CD4-positive, alpha-beta memory T cell (primary cell): ENCODE measurements at regions not wholly inside any gene's neighbourhood (a gene's known extent, or its start where the extent isn't known, plus 50 kb on each side); places are given as distances from the start of the nearest gene placed in this dataset.
"Not testable (repeated sequence)": the region's sequence is repeated elsewhere in the genome, so short reads cannot be mapped to it uniquely, and the experiment has no call there.

Experiments used
- CTCF ChIA-PET: fragments of 350-600 bp; sonication (Branson Sonifier 250); formaldehyde crosslinking; loops from one replicate; lab custom pipeline; 2021; ENCODE audit warnings: inconsistent platforms; ENCODE audit not compliant: partially characterized antibody; lab: Charles Lee
- POLR2A ChIA-PET: fragments of 350-600 bp; sonication (Branson Sonifier 250); formaldehyde crosslinking; loops from one replicate; lab custom pipeline; 2021; ENCODE audit not compliant: partially characterized antibody; lab: Charles Lee
- DNase-seq, 5 donors: peaks; one replicate each; pipeline versions ENCODE4 v3.0.0 to v3.0.0-alpha.2; 2020 to 2022; ENCODE audit warnings: mixed read lengths in 1 of 5
- H3K27ac ChIP-seq: one replicate; pipeline ENCODE4 v1.7.0; 2013; ENCODE audit warnings: low read depth, low read length
- H3K27me3 ChIP-seq: 2 replicates; pipeline ENCODE4 v1.7.0; 2013; ENCODE audit warnings: mild to moderate bottlenecking, low read length, moderate library complexity; ENCODE audit not compliant: insufficient read depth
- H3K36me3 ChIP-seq: 2 replicates; pipeline ENCODE4 v1.7.0; 2013; ENCODE audit warnings: mild to moderate bottlenecking, low read length, moderate library complexity; ENCODE audit not compliant: insufficient read depth
- H3K4me1 ChIP-seq: 2 replicates; pipeline ENCODE4 v1.7.0; 2013; ENCODE audit warnings: mild to moderate bottlenecking, low read length, moderate library complexity; ENCODE audit not compliant: insufficient read depth
- H3K4me3 ChIP-seq, 2 donors: one replicate each; pipeline ENCODE4 v1.7.0; 2013; ENCODE audit warnings: low read length in 2 of 2, mild to moderate bottlenecking in 1 of 2
- H3K9me3 ChIP-seq, 2 donors: one replicate each; pipeline ENCODE4 v1.7.0; 2013; ENCODE audit warnings: low read length in 2 of 2, control low read depth in 1 of 2; ENCODE audit not compliant: control insufficient read depth in 1 of 2
- H3K27ac Mint-ChIP-seq, 7 donors: one replicate each; pipeline ENCODE4 v1.8.0; 2020 to 2021; ENCODE audit warnings: mixed read lengths in 7 of 7, mild to moderate bottlenecking in 6 of 7, inconsistent platforms in 3 of 7, moderate library complexity in 3 of 7
- H3K27me3 Mint-ChIP-seq, 2 donors: one replicate each; pipeline ENCODE4 v1.8.0; 2020 to 2021; ENCODE audit warnings: mixed read lengths in 2 of 2
- H3K36me3 Mint-ChIP-seq, 2 donors: one replicate each; pipeline ENCODE4 v1.8.0; 2020 to 2021; ENCODE audit warnings: mixed read lengths in 2 of 2, inconsistent platforms in 1 of 2, mild to moderate bottlenecking in 1 of 2
- H3K4me1 Mint-ChIP-seq, 4 donors: one replicate each; pipeline ENCODE4 v1.8.0; 2020 to 2021; ENCODE audit warnings: mixed read lengths in 4 of 4, mild to moderate bottlenecking in 1 of 4
- H3K4me3 Mint-ChIP-seq, 8 donors: one replicate each; pipeline ENCODE4 v1.8.0; 2020 to 2021; ENCODE audit warnings: mixed read lengths in 8 of 8, mild to moderate bottlenecking in 7 of 8, moderate library complexity in 6 of 8, inconsistent platforms in 3 of 8
- H3K9me3 Mint-ChIP-seq, 8 donors: one replicate each; pipeline ENCODE4 v1.8.0; 2020 to 2021; ENCODE audit warnings: mixed read lengths in 8 of 8, mild to moderate bottlenecking in 5 of 8, inconsistent platforms in 3 of 8, moderate library complexity in 1 of 8
- intact Hi-C: fragments of 100-400 bp; cut with micrococcal nuclease; formaldehyde crosslinking; loops from one replicate; pipeline ENCODE4 v1.15.1; 2023

DNA sequence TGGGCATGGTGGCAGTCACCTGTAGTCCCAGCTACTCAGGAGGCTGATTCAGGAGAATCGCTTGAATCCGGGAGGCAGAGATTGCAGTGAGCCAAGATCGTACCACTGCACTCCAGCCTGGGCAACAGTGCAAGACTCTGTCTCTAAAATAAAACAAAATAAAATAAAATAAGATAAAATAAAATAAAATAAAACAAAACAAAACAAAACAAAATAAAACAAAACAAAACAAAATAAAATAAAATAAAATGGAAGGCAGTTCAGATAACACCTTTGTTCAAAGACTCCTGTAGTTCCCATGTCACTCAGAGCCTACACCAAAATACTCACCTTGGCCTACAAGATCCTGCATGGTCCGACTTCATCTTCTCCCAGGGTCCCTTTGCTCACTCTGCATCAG is 61.3 kb downstream of the SYF2 start:
- H3K36me3 ChIP-seq, POLR2A ChIA-PET, CTCF ChIA-PET, H3K27me3 Mint-ChIP-seq, DNase-seq, H3K36me3 Mint-ChIP-seq, H3K4me3 ChIP-seq, H3K4me3 Mint-ChIP-seq, H3K27ac Mint-ChIP-seq, H3K4me1 Mint-ChIP-seq, H3K9me3 Mint-ChIP-seq, H3K27ac ChIP-seq, H3K9me3 ChIP-seq, H3K27me3 ChIP-seq, intact Hi-C loops, H3K4me1 ChIP-seq: not testable (repeated sequence)

DNA sequence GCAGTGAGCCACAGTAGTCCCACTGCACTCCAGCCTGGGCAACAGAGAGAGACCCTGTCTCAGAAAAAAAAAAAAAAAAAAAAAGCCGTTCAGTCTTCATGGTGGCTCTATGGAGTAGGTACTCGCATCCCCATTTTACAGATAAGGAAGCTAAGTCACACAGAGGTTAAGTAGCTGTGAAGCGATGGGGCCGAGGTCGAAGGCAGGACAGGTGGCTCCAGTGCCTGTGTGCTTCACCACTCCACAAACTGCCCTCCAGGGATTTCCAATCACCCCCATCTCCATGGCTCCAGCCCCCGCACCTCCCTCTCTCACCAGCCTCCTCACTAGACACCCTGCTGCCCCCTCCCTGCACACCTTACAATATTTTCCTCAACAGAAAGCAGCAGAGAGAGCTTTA is 61.9 kb downstream of the SYF2 start:
- no peak overlapping the region for H3K27ac Mint-ChIP-seq
- POLR2A ChIA-PET, result no interaction called here
- intact Hi-C loops, result no loop called here
- no peaks in the 10 kb centered on the region for H3K4me1 ChIP-seq
- H3K4me3 ChIP-seq, result no peak overlapping the region
- H3K27ac ChIP-seq, result no peak overlapping the region
- CTCF ChIA-PET, result no interaction called here
- peaks cover 0 to 1% (median under 1%) of the 10 kb centered on the region in 4 donors for H3K4me1 Mint-ChIP-seq
- H3K9me3 Mint-ChIP-seq, result peaks cover 0 to 2% (median 0%) of the 10 kb centered on the region in 8 donors
- H3K36me3 ChIP-seq, result no peaks in the 10 kb centered on the region
- H3K27me3 ChIP-seq, result no peaks in the 10 kb centered on the region
- H3K36me3 Mint-ChIP-seq, result no peaks in the 10 kb centered on the region
- no peaks in the 10 kb centered on the region for H3K9me3 ChIP-seq
- H3K4me3 Mint-ChIP-seq, result no peak overlapping the region
- no peak for DNase-seq
- no peaks in the 10 kb centered on the region for H3K27me3 Mint-ChIP-seq

DNA sequence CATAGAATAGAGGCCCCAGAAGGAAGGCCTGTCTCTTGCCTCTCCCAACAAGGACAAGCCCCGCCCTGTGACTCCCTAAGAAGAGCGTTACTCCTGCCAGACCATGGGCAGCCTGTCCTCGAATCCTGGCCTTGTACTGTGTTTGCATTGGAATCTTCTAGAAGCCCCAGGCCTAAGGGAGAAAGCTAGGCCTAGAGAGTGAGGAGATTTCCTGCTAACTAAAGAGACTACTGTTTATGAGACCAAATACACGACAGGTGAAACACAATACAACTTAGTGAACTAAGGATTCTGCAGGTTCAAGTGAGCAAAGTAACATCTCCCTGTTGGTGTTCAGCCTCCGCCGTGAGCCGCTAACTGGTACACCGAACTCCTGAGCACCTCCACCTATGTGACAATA is 62.7 kb downstream of the SYF2 start:
- Mint-ChIP-seq H3K9me3 (peaks cover 0 to 2% (median 0%) of the 10 kb centered on the region in 8 donors), H3K4me1 (peaks cover 0 to 1% (median under 1%) of the 10 kb centered on the region in 4 donors), H3K36me3 (no peaks in the 10 kb centered on the region), H3K27ac (no peak overlapping the region), H3K4me3 (no peak overlapping the region), H3K27me3 (no peaks in the 10 kb centered on the region)
- Histone ChIP-seq H3K4me1 (no peaks in the 10 kb centered on the region), H3K36me3 (no peaks in the 10 kb centered on the region), H3K9me3 (no peaks in the 10 kb centered on the region), H3K27me3 (no peaks in the 10 kb centered on the region), H3K27ac (no peak overlapping the region), H3K4me3 (no peak overlapping the region)
- POLR2A ChIA-PET, result no interaction called here
- DNase-seq, result no peak
- CTCF ChIA-PET, result no interaction called here
- intact Hi-C loops, result no loop called here

DNA sequence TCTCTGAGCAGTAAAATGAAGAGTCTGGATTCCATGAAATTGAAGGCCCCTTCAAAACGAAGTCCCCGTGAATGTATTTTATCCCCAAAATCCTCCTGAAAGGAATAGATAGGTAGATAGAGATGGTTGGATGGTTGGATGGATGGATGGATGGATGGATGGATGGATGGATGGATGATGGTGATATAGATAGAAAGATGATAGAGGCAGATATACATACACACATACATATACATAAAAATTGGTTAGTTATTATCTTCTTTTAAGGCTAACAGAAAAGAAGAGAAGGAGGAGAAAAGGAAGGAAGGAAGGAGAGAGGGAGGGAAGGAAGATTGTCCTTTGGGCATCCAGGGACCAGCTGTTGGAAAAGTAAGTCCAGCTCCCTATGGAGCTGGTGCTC is 63.1 kb downstream of the SYF2 start:
- Mint-ChIP-seq H3K36me3 (no peaks in the 10 kb centered on the region), H3K4me1 (peaks cover 0 to 1% (median under 1%) of the 10 kb centered on the region in 4 donors), H3K4me3 (no peak overlapping the region), H3K27me3 (no peaks in the 10 kb centered on the region), H3K27ac (no peak overlapping the region), H3K9me3 (peaks cover 0 to 2% (median 0%) of the 10 kb centered on the region in 8 donors)
- intact Hi-C loops, result no loop called here
- Histone ChIP-seq H3K27me3 (no peaks in the 10 kb centered on the region), H3K4me1 (no peaks in the 10 kb centered on the region), H3K9me3 (no peaks in the 10 kb centered on the region), H3K4me3 (no peak overlapping the region), H3K27ac (no peak overlapping the region), H3K36me3 (no peaks in the 10 kb centered on the region)
- ChIA-PET POLR2A (no interaction called here), CTCF (no interaction called here)
- no peak for DNase-seq

DNA sequence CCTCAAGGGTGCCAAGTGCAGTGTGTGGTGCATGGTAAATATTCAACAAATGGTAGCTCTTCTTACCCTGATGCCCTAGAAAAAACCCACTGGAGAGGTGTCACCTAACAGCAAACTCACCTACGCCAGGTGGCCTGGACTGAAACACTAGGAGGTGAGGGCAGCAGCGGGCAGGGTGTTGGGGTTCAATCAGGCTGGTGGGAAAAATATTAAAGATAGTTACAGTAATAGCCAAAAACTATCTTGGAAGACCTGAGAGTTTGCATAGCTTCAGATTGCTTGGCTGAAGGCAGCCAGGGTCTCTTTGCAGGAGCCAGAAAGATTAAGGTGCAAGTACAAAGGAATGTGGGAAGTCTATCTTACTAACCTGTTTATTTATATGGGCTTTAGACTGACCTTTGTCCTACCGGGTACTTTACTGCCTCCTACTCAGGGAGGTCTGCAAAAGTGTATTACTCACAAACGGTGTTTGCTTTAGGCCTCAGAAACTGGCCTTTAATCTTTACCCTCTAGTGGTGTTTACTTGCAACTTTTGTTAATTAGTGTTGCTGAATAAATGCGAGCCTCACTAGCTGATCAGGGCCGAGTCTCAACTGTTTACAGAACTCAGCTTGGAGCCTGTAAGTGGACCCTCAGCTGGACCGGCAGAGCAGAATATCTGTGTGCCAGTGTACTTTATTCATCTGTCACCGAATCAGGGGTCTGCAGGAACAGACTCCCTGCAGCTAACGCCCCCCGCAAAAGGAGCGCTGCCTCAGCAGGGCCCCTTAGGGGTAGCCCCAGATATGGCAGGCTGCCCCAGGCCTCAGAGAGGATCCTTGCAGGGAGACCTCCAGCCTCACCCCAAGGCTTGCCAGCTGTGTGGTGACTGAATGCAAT is 63.9 kb downstream of the SYF2 start:
- no peak overlapping the region for H3K4me3 ChIP-seq
- ChIA-PET CTCF (no interaction called here), POLR2A (no interaction called here)
- H3K27me3 Mint-ChIP-seq, result no peaks in the 10 kb centered on the region
- no peak overlapping the region for H3K4me3 Mint-ChIP-seq
- H3K27me3 ChIP-seq, result no peaks in the 10 kb centered on the region
- H3K9me3 Mint-ChIP-seq, result peaks cover 0 to 3% (median 0%) of the 10 kb centered on the region in 8 donors
- H3K4me1 ChIP-seq, result no peaks in the 10 kb centered on the region
- H3K4me1 Mint-ChIP-seq, result peaks cover 0 to 1% (median under 1%) of the 10 kb centered on the region in 4 donors
- H3K27ac Mint-ChIP-seq, result no peak overlapping the region
- H3K36me3 Mint-ChIP-seq, result no peaks in the 10 kb centered on the region
- H3K9me3 ChIP-seq, result no peaks in the 10 kb centered on the region
- no peaks in the 10 kb centered on the region for H3K36me3 ChIP-seq
- intact Hi-C loops, result no loop called here
- DNase-seq, result no peak
- no peak overlapping the region for H3K27ac ChIP-seq

DNA sequence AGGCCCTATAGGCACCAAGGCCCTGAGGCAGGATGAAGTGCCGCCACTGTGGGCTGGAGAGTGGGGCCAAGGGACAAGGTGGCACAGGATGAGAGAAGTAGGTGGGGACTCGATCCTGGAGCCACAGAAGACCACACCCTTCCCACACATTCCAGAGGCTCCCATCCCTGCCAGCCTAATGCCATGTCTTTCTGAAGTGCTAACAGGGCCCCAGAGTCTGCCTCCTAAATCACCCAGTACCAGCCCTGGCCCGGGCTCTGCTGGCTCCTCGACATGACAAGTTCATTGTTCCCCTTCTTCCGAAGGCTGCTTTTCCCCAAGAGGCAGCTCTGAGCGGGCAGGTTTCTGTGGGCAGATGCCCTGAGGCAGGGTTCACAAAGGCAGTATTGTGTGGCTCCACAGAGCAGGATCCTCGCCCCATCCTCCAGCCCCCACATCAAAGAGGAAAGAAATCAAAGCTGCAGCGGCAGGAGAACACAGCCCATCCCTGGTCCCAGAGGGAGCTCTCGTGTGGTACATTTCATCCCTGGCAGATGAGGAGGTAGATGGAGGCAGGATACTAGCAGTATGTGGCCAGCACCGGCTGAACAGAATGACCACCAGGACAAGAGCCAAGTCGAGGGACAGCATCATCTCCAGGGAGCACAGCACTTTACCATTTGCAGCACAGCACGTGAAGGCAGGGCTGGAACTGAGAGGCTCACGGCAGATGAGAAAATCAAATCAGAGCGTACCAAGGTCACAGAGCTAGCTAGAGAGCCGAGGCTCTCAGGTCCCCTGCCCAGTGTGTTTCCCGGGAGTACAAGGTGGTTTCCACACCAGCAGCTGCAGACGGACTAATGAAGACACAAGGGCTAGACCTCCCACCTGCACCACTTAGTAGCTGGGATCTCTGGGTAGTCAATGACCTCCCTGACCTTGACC is 64.8 kb downstream of the SYF2 start:
- Histone ChIP-seq H3K4me1 (no peaks in the 10 kb centered on the region), H3K27ac (no peak overlapping the region), H3K36me3 (no peaks in the 10 kb centered on the region), H3K4me3 (no peak overlapping the region), H3K27me3 (no peaks in the 10 kb centered on the region), H3K9me3 (no peaks in the 10 kb centered on the region)
- no peak for DNase-seq
- CTCF ChIA-PET, result no interaction called here
- POLR2A ChIA-PET, result no interaction called here
- Mint-ChIP-seq H3K4me3 (no peak overlapping the region), H3K9me3 (peaks cover 0 to 3% (median 0%) of the 10 kb centered on the region in 8 donors), H3K4me1 (peaks cover 0 to 1% (median under 1%) of the 10 kb centered on the region in 4 donors), H3K27me3 (no peaks in the 10 kb centered on the region), H3K27ac (no peak overlapping the region), H3K36me3 (no peaks in the 10 kb centered on the region)
- intact Hi-C loops, result no loop called here

DNA sequence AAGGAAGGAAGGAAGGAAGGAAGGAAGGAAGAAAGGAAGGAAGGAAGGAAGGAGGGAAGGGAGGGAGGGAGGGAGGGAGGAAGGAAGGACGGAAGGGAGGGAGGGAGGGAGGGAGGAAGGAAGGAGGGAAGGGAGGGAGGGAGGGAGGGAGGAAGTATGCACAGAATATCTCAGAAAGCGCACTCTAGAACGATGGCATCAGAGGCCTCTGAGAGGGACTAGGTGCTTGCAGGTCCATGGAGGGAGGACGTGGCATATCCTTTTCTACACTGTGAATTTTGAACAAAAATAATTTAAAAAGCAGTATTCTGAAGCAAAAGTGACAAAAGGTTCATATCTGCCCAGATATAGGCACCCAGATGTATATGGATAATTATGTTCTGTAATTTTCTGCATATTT is 65.5 kb downstream of the SYF2 start:
- intact Hi-C loops, result no loop called here
- Mint-ChIP-seq H3K36me3 (no peaks in the 10 kb centered on the region), H3K9me3 (peaks cover 0 to 3% (median 0%) of the 10 kb centered on the region in 8 donors), H3K27ac (no peak overlapping the region), H3K4me1 (peaks cover 0 to 1% (median under 1%) of the 10 kb centered on the region in 4 donors), H3K4me3 (no peak overlapping the region), H3K27me3 (no peaks in the 10 kb centered on the region)
- Histone ChIP-seq H3K4me3 (no peak overlapping the region), H3K27ac (no peak overlapping the region), H3K4me1 (no peaks in the 10 kb centered on the region), H3K36me3 (no peaks in the 10 kb centered on the region), H3K9me3 (no peaks in the 10 kb centered on the region), H3K27me3 (no peaks in the 10 kb centered on the region)
- POLR2A ChIA-PET, result no interaction called here
- CTCF ChIA-PET, result no interaction called here
- no peak for DNase-seq
